SK-N-SH (cell line): ENCODE measurements at regions not wholly inside any gene's neighbourhood (a gene's known extent, or its start where the extent isn't known, plus 50 kb on each side); places are given as distances from the start of the nearest gene placed in this dataset.

Source experiments
- CTCF ChIA-PET: fragments of 300-600, 350-600 bp; formaldehyde crosslinking; extraction: SDS; loops from one replicate; lab custom pipeline; 2021; lab: Yijun Ruan, JAX
- POLR2A ChIA-PET: fragments of 350-600 bp; sonication (Branson Sonifier 250); formaldehyde crosslinking; extraction: SDS; loops from one replicate; lab custom pipeline; 2020; ENCODE audit warnings: antibody characterized with exemption, inconsistent platforms; lab: Yijun Ruan, JAX
- DNase-seq: peaks from one replicate; pipeline ENCODE4 v3.0.0; 2012
- H2AFZ ChIP-seq: fragments of 200-600 bp; sonication (generic); 2 replicates; pipeline ENCODE4 v1.8.1; 2016; ENCODE audit warnings: antibody characterized with exemption, mild to moderate bottlenecking, low read depth
- H3F3A ChIP-seq: fragments of 200-600 bp; sonication (generic); replicated peaks from 2 replicates; pipeline ENCODE3; 2016; ENCODE audit warnings: antibody characterized with exemption, mild to moderate bottlenecking; ENCODE audit not compliant: insufficient read depth
- H3K27ac ChIP-seq, 2 experiments: fragments of 200-500 bp in 1 of 2; fragments of 200-600 bp in 1 of 2; sonication (Bioruptor generic) in 1 of 2; sonication (generic), shearing (Covaris generic) in 1 of 2; 2 replicates each; pipeline versions ENCODE4 v1.5.1 to v1.6.1; 2014 to 2016; ENCODE audit warnings: low read depth in 2 of 2, inconsistent platforms in 1 of 2, low read length in 1 of 2, mild to moderate bottlenecking in 1 of 2, mixed read lengths in 1 of 2
- H3K27me3 ChIP-seq: fragments of 200-600 bp; sonication (generic), shearing (Covaris generic); 2 replicates; pipeline ENCODE4 v1.6.1; 2016; ENCODE audit warnings: mixed run types; ENCODE audit not compliant: insufficient read depth
- H3K36me3 ChIP-seq, 2 experiments: fragments of 200-500 bp in 1 of 2; fragments of 200-600 bp in 1 of 2; sonication (Bioruptor generic) in 1 of 2; sonication (generic) in 1 of 2; replicated peaks in 1 of 2; 2 replicates each; pipeline versions ENCODE3 to v1.5.1; 2014 to 2016; ENCODE audit warnings: low read length in 1 of 2, mild to moderate bottlenecking in 1 of 2; ENCODE audit not compliant: insufficient read depth in 2 of 2, control insufficient read depth in 1 of 2
- H3K4me1 ChIP-seq, 2 experiments: fragments of 200-500 bp in 1 of 2; fragments of 200-600 bp in 1 of 2; sonication (Bioruptor generic) in 1 of 2; sonication (generic), shearing (Covaris generic) in 1 of 2; 2 replicates each; pipeline versions ENCODE4 v1.5.1 to v1.6.1; 2014 to 2016; ENCODE audit warnings: low read depth in 1 of 2, low read length in 1 of 2, mixed run types in 1 of 2; ENCODE audit not compliant: insufficient read depth in 2 of 2, control insufficient read depth in 1 of 2
- H3K4me2 ChIP-seq: fragments of 200-600 bp; sonication (generic), shearing (Covaris generic); 2 replicates; pipeline ENCODE4 v1.6.1; 2017; ENCODE audit warnings: mixed run types
- H3K4me3 ChIP-seq, 2 experiments: fragments of 200-500 bp in 1 of 2; fragments of 200-600 bp in 1 of 2; sonication (Bioruptor generic) in 1 of 2; sonication (generic), shearing (Covaris generic) in 1 of 2; 2 replicates each; pipeline versions ENCODE4 v1.5.1 to v1.8.1; 2014 to 2016; ENCODE audit warnings: low read depth in 2 of 2, inconsistent platforms in 1 of 2, low read length in 1 of 2, mild to moderate bottlenecking in 1 of 2, mixed read lengths in 1 of 2, moderate library complexity in 1 of 2
- H3K79me2 ChIP-seq: fragments of 200-600 bp; sonication (generic); 2 replicates; pipeline ENCODE4 v1.8.1; 2017; ENCODE audit warnings: mild to moderate bottlenecking; ENCODE audit not compliant: insufficient read depth
- H3K9ac ChIP-seq: fragments of 200-600 bp; sonication (generic); 2 replicates; pipeline ENCODE4 v1.6.1; 2017; ENCODE audit warnings: mixed run types
- H3K9me2 ChIP-seq: fragments of 200-600 bp; sonication (generic); 2 replicates; pipeline ENCODE4 v1.6.1; 2017; ENCODE audit warnings: mixed run types
- H3K9me3 ChIP-seq: fragments of 200-600 bp; sonication (generic); 2 replicates; pipeline ENCODE4 v1.6.1; 2017; ENCODE audit warnings: mixed run types, mild to moderate bottlenecking, moderate library complexity
- H4K20me1 ChIP-seq: fragments of 200-600 bp; sonication (generic); 2 replicates; pipeline ENCODE4 v1.6.1; 2017; ENCODE audit warnings: mild to moderate bottlenecking, mixed run types; ENCODE audit not compliant: insufficient read depth
- CHD2 ChIP-seq: fragments of 150-350 bp; IDR thresholded peaks from 2 replicates; pipeline ENCODE4 v1.6.1; 2018; ENCODE audit warnings: low read length; ENCODE audit not compliant: partially characterized antibody
- ELF1 ChIP-seq: IDR thresholded peaks from 2 replicates; pipeline ENCODE4 v1.4.0; 2012
- EP300 ChIP-seq, 2 experiments: IDR thresholded peaks; 2 replicates each; pipeline versions ENCODE4 v1.4.0 to v1.6.1; 2012; ENCODE audit warnings: borderline replicate concordance in 1 of 2, low read depth in 1 of 2, low read length in 1 of 2
- EZH2phosphoT487 ChIP-seq: fragments of 200-600 bp; sonication (generic); IDR thresholded peaks from 2 replicates; pipeline ENCODE4 v1.6.1; 2017; ENCODE audit warnings: low read depth, mixed run types, mild to moderate bottlenecking, antibody characterized with exemption, moderate library complexity, borderline replicate concordance
- FOSL2 ChIP-seq: IDR thresholded peaks from 2 replicates; pipeline ENCODE4 v1.4.0; 2012; ENCODE audit warnings: low read depth, mild to moderate bottlenecking, moderate library complexity, borderline replicate concordance
- JUND ChIP-seq: IDR thresholded peaks from 2 replicates; pipeline ENCODE4 v1.4.0; 2012
- RAD21 ChIP-seq: IDR thresholded peaks from 2 replicates; pipeline ENCODE4 v1.6.1; 2012; ENCODE audit warnings: mild to moderate bottlenecking, low read length
- RFX5 ChIP-seq: IDR thresholded peaks from 2 replicates; pipeline ENCODE4 v1.6.1; 2012; ENCODE audit warnings: mild to moderate bottlenecking, improper control_type of control experiment, low read length
- RXRA ChIP-seq: IDR thresholded peaks from 2 replicates; pipeline ENCODE4 v1.4.0; 2012; ENCODE audit warnings: low read depth, mild to moderate bottlenecking, borderline replicate concordance
- SIN3A ChIP-seq: IDR thresholded peaks from 2 replicates; pipeline ENCODE4 v1.6.1; 2012; ENCODE audit warnings: low read depth, mild to moderate bottlenecking, low read length, moderate library complexity, borderline replicate concordance
- SMC3 ChIP-seq: IDR thresholded peaks from 2 replicates; pipeline ENCODE4 v1.6.1; 2012; ENCODE audit warnings: low read depth, low read length, improper control_type of control experiment
- TAF1 ChIP-seq: IDR thresholded peaks from 2 replicates; pipeline ENCODE4 v1.6.1; 2012; ENCODE audit warnings: low read depth, mild to moderate bottlenecking, low read length, moderate library complexity, borderline replicate concordance
- TEAD4 ChIP-seq: IDR thresholded peaks from 2 replicates; pipeline ENCODE4 v1.4.0; 2012; ENCODE audit warnings: mild to moderate bottlenecking, borderline replicate concordance; ENCODE audit not compliant: insufficient read depth
- WGBS: methylation state at CpG from one replicate; pipeline ENCODE4 v1.1.6; 2017; ENCODE audit warnings: low lambda C conversion rate; 5-methylcytosine and 5-hydroxymethylcytosine counted together
- TF ChIP-seq, protein P1 (sequence below): fragments of 150-350 bp; IDR thresholded peaks from 2 replicates; pipeline ENCODE4 v1.6.1; 2016; ENCODE audit warnings: mild to moderate bottlenecking, low read depth, low read length
- TF ChIP-seq, protein P2 (sequence below): fragments of 150-350 bp; IDR thresholded peaks from 2 replicates; pipeline ENCODE4 v1.6.1; 2017; ENCODE audit warnings: antibody characterized with exemption, low read length, low read depth, borderline replicate concordance
- TF ChIP-seq, protein P3 (sequence below): IDR thresholded peaks from 2 replicates; pipeline ENCODE4 v1.4.0; 2012; ENCODE audit warnings: low read depth, borderline replicate concordance
- TF ChIP-seq, protein P4 (sequence below): IDR thresholded peaks from 2 replicates; pipeline ENCODE4 v1.4.0; 2012; ENCODE audit warnings: low read depth
- TF ChIP-seq, protein P5 (sequence below): fragments of 200-600 bp; sonication (generic); IDR thresholded peaks from 2 replicates; pipeline ENCODE4 v1.6.1; 2017; ENCODE audit warnings: antibody characterized with exemption, mild to moderate bottlenecking, moderate library complexity
- TF ChIP-seq, protein P6 (sequence below): IDR thresholded peaks from 2 replicates; pipeline ENCODE4 v1.6.1; 2012; ENCODE audit warnings: mild to moderate bottlenecking, low read depth, low read length, moderate library complexity

DNA sequence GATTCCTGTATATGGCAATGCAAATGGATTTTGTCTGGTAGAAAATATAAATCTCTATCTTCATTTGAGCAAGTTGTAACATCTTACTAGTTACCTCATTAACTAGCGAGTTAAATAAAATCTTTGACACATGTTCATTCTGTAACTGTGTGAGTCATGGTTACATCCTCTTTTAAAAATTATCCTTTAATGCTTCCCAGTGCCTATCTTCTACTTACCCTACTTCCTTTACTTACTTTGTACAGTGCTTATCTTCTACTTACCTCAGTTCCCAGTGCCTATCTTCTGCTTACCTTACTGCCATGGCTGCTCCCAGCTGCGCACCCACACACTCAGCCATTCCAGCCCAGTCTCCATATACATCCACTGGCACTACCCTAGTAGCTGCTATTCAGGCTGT lies 71.9 kb upstream of the GOLGA8B start:
- CTCF ChIA-PET, result interaction anchor here (1.8 kb wide), 1 partner anchor 53 kb away, joined by 5 read pairs; no protein-coding TSS in a partner anchor
- POLR2A ChIA-PET, result no interaction called here
- Histone ChIP-seq H3K4me1 (no peaks in the 10 kb centered on the region), H3K9ac (no peak overlapping the region), H3F3A (no peaks in the 10 kb centered on the region), H3K9me2 (no peaks in the 10 kb centered on the region), H3K4me2 (no peak overlapping the region), H3K27ac (no peak overlapping the region), H3K79me2 (no peaks in the 10 kb centered on the region), H4K20me1 (no peaks in the 10 kb centered on the region), H3K27me3 (no peaks in the 10 kb centered on the region), H2AFZ (no peak overlapping the region), H3K9me3 (no peaks in the 10 kb centered on the region; the same call in 1 of the 2 replicates), H3K36me3 (no peaks in the 10 kb centered on the region), H3K4me3 (no peak overlapping the region)
- DNase-seq, result no peak
- WGBS, result 56% methylated on average over 2 of the region's 2 CpGs
- no peak for TF ChIP-seq ELF1
- no peak for TF ChIP-seq SMC3
- TF ChIP-seq EP300 (IDR thresholded peaks at IDR 0.05; ENCODE audit: borderline replicate concordance in 1 of 2, low read depth in 1 of 2, low read length in 1 of 2), result no peak
- TF ChIP-seq, protein P1, sequence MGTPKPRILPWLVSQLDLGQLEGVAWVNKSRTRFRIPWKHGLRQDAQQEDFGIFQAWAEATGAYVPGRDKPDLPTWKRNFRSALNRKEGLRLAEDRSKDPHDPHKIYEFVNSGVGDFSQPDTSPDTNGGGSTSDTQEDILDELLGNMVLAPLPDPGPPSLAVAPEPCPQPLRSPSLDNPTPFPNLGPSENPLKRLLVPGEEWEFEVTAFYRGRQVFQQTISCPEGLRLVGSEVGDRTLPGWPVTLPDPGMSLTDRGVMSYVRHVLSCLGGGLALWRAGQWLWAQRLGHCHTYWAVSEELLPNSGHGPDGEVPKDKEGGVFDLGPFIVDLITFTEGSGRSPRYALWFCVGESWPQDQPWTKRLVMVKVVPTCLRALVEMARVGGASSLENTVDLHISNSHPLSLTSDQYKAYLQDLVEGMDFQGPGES, result no peak
- TF ChIP-seq EZH2phosphoT487, result no peak
- no peak for TF ChIP-seq FOSL2
- TF ChIP-seq, protein P2, sequence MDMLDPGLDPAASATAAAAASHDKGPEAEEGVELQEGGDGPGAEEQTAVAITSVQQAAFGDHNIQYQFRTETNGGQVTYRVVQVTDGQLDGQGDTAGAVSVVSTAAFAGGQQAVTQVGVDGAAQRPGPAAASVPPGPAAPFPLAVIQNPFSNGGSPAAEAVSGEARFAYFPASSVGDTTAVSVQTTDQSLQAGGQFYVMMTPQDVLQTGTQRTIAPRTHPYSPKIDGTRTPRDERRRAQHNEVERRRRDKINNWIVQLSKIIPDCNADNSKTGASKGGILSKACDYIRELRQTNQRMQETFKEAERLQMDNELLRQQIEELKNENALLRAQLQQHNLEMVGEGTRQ, result no peak
- no peak for TF ChIP-seq JUND
- TF ChIP-seq, protein P3, sequence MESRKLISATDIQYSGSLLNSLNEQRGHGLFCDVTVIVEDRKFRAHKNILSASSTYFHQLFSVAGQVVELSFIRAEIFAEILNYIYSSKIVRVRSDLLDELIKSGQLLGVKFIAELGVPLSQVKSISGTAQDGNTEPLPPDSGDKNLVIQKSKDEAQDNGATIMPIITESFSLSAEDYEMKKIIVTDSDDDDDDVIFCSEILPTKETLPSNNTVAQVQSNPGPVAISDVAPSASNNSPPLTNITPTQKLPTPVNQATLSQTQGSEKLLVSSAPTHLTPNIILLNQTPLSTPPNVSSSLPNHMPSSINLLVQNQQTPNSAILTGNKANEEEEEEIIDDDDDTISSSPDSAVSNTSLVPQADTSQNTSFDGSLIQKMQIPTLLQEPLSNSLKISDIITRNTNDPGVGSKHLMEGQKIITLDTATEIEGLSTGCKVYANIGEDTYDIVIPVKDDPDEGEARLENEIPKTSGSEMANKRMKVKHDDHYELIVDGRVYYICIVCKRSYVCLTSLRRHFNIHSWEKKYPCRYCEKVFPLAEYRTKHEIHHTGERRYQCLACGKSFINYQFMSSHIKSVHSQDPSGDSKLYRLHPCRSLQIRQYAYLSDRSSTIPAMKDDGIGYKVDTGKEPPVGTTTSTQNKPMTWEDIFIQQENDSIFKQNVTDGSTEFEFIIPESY, result no peak
- TF ChIP-seq RXRA, result no peak
- TF ChIP-seq SIN3A, result no peak
- no peak for TF ChIP-seq TAF1

DNA sequence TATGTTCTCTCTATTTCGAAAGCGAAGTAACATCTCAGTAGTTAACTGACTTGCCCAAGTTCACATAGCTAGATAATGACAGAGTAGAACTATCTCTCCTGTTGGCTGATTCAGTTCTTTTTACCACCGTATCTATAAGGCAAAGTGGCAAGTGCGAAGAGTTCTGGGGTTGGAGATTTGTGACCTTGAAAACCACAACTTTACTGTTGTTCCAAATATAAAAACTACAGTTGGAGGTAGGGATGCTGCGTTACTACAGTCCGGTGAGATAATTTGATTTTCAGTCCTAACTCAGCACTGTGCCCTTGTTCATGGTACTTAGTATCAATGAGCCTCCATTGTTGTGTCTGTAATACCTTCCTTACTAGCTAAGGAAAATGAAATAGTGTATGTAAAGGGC lies 71.2 kb upstream of the GOLGA8B start:
- ChIA-PET CTCF (interaction anchor here (1.1 kb wide), 1 partner anchor 266 kb away, joined by 4 read pairs; no protein-coding TSS in a partner anchor), POLR2A (no interaction called here)
- H3K27ac ChIP-seq, result no peak overlapping the region
- DNase-seq, result no peak
- 81% methylated on average over 6 of the region's 6 CpGs for WGBS
- no peaks in the 10 kb centered on the region for H3F3A ChIP-seq
- no peaks in the 10 kb centered on the region for H3K79me2 ChIP-seq
- H3K9me3 ChIP-seq, result no peaks in the 10 kb centered on the region; the same call in 1 of the 2 replicates
- H3K4me3 ChIP-seq, result no peak overlapping the region
- no peaks in the 10 kb centered on the region for H3K36me3 ChIP-seq
- H3K9ac ChIP-seq, result no peak overlapping the region
- H3K4me2 ChIP-seq, result no peak overlapping the region
- no peak overlapping the region for H2AFZ ChIP-seq
- no peaks in the 10 kb centered on the region for H4K20me1 ChIP-seq
- H3K4me1 ChIP-seq, result no peaks in the 10 kb centered on the region
- H3K9me2 ChIP-seq, result no peaks in the 10 kb centered on the region
- H3K27me3 ChIP-seq, result no peaks in the 10 kb centered on the region
- TF ChIP-seq TEAD4 (no peak), EZH2phosphoT487 (no peak), RAD21 (no peak), TAF1 (no peak), RFX5 (no peak), CHD2 (no peak)
- TF ChIP-seq, protein P4, sequence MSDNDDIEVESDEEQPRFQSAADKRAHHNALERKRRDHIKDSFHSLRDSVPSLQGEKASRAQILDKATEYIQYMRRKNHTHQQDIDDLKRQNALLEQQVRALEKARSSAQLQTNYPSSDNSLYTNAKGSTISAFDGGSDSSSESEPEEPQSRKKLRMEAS, result no peak
- TF ChIP-seq, protein P5, sequence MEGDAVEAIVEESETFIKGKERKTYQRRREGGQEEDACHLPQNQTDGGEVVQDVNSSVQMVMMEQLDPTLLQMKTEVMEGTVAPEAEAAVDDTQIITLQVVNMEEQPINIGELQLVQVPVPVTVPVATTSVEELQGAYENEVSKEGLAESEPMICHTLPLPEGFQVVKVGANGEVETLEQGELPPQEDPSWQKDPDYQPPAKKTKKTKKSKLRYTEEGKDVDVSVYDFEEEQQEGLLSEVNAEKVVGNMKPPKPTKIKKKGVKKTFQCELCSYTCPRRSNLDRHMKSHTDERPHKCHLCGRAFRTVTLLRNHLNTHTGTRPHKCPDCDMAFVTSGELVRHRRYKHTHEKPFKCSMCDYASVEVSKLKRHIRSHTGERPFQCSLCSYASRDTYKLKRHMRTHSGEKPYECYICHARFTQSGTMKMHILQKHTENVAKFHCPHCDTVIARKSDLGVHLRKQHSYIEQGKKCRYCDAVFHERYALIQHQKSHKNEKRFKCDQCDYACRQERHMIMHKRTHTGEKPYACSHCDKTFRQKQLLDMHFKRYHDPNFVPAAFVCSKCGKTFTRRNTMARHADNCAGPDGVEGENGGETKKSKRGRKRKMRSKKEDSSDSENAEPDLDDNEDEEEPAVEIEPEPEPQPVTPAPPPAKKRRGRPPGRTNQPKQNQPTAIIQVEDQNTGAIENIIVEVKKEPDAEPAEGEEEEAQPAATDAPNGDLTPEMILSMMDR, result no peak
- TF ChIP-seq, protein P6, sequence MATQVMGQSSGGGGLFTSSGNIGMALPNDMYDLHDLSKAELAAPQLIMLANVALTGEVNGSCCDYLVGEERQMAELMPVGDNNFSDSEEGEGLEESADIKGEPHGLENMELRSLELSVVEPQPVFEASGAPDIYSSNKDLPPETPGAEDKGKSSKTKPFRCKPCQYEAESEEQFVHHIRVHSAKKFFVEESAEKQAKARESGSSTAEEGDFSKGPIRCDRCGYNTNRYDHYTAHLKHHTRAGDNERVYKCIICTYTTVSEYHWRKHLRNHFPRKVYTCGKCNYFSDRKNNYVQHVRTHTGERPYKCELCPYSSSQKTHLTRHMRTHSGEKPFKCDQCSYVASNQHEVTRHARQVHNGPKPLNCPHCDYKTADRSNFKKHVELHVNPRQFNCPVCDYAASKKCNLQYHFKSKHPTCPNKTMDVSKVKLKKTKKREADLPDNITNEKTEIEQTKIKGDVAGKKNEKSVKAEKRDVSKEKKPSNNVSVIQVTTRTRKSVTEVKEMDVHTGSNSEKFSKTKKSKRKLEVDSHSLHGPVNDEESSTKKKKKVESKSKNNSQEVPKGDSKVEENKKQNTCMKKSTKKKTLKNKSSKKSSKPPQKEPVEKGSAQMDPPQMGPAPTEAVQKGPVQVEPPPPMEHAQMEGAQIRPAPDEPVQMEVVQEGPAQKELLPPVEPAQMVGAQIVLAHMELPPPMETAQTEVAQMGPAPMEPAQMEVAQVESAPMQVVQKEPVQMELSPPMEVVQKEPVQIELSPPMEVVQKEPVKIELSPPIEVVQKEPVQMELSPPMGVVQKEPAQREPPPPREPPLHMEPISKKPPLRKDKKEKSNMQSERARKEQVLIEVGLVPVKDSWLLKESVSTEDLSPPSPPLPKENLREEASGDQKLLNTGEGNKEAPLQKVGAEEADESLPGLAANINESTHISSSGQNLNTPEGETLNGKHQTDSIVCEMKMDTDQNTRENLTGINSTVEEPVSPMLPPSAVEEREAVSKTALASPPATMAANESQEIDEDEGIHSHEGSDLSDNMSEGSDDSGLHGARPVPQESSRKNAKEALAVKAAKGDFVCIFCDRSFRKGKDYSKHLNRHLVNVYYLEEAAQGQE, result no peak
